NCI-H2107 treated with DMSO at 0.1 percent for 48 hours (cell line): ENCODE measurements at regions not wholly inside any gene's neighbourhood (a gene's known extent, or its start where the extent isn't known, plus 50 kb on each side); places are given as distances from the start of the nearest gene placed in this dataset.

Source experiments
- DNase-seq: peaks from one replicate; lab custom pipeline; 2025; ENCODE audit not compliant: unreplicated experiment; lab: John Stamatoyannopoulos, UW

- DNase-seq: no peak
These were observed 59.2 kb upstream of the THBS2 start for GRCh38 chr6:169312658-169313346.

- no peak for DNase-seq
These were observed 57.3 kb upstream of the THBS2 start for GRCh38 chr6:169310983-169311382.
